EL (cell line): ENCODE measurements at regions not wholly inside any gene's neighbourhood (a gene's known extent, or its start where the extent isn't known, plus 50 kb on each side); places are given as distances from the start of the nearest gene placed in this dataset.
A peak's percentile ranks its signal among the peaks of the same experiment; 100 is the strongest.
"Not testable (repeated sequence)": the region's sequence is repeated elsewhere in the genome, so short reads cannot be mapped to it uniquely, and the experiment has no call there.

Experiments
- DNase-seq: peaks from one replicate; pipeline ENCODE4 v3.0.0-alpha.2; 2016

GRCh38 chr4:14396183-14396582 is 606.1 kb upstream of the CPEB2 start:
- no peak for DNase-seq

GRCh38 chr4:14399848-14400247 is 602.4 kb upstream of the CPEB2 start:
- no peak for DNase-seq

- no peak for DNase-seq
These were observed 602.0 kb upstream of the CPEB2 start for GRCh38 chr4:14400307-14400706.

- DNase-seq = no peak
These were observed 599.1 kb upstream of the CPEB2 start for GRCh38 chr4:14403132-14403531.

- DNase-seq = no peak
These were observed 597.6 kb upstream of the CPEB2 start for GRCh38 chr4:14404730-14405129.

GRCh38 chr4:14410516-14410915 is 591.8 kb upstream of the CPEB2 start:
- no peak for DNase-seq

GRCh38 chr4:14415146-14415545 is 587.1 kb upstream of the CPEB2 start:
- DNase-seq = peak; percentile 41

GRCh38 chr4:14419516-14419915 is 582.8 kb upstream of the CPEB2 start:
- DNase-seq = no peak

GRCh38 chr4:14426297-14426696 is 576.0 kb upstream of the CPEB2 start:
- DNase-seq = not testable (repeated sequence)

- peak; percentile 9 for DNase-seq
These were observed 574.2 kb upstream of the CPEB2 start for GRCh38 chr4:14428125-14428524.

GRCh38 chr4:14431155-14432134 is 570.8 kb upstream of the CPEB2 start:
- DNase-seq = no peak

GRCh38 chr4:14434483-14434882 is 567.8 kb upstream of the CPEB2 start:
- peak; percentile 22 for DNase-seq

- peak; percentile 32 for DNase-seq
These were observed 567.4 kb upstream of the CPEB2 start for GRCh38 chr4:14434916-14435315.

- DNase-seq = no peak
These were observed 560.7 kb upstream of the CPEB2 start for GRCh38 chr4:14441561-14441960.

GRCh38 chr4:14445882-14446281 is 556.4 kb upstream of the CPEB2 start:
- no peak for DNase-seq

- DNase-seq = peak; percentile 52
These were observed 556.0 kb upstream of the CPEB2 start for GRCh38 chr4:14446311-14446710.

- no peak for DNase-seq
These were observed 555.4 kb upstream of the CPEB2 start for GRCh38 chr4:14446904-14447303.

- no peak for DNase-seq
These were observed 553.0 kb upstream of the CPEB2 start for GRCh38 chr4:14449308-14449707.

- no peak for DNase-seq
These were observed 550.3 kb upstream of the CPEB2 start for GRCh38 chr4:14452001-14452400.

GRCh38 chr4:14452764-14453163 is 549.5 kb upstream of the CPEB2 start:
- DNase-seq = no peak

GRCh38 chr4:14458463-14458862 is 543.8 kb upstream of the CPEB2 start:
- DNase-seq = no peak

- no peak for DNase-seq
These were observed 537.2 kb upstream of the CPEB2 start for GRCh38 chr4:14465057-14465456.

GRCh38 chr4:14465507-14465906 is 536.8 kb upstream of the CPEB2 start:
- DNase-seq = no peak

- DNase-seq = no peak
These were observed 523.8 kb upstream of the CPEB2 start for GRCh38 chr4:14478504-14478903.

GRCh38 chr4:14496408-14496807 is 505.9 kb upstream of the CPEB2 start:
- DNase-seq = no peak
